OCI-LY7 (cell line): ENCODE measurements at regions not wholly inside any gene's neighbourhood (a gene's known extent, or its start where the extent isn't known, plus 50 kb on each side); places are given as distances from the start of the nearest gene placed in this dataset.

ENCODE experiments used
- BruUV-seq: library from RNA; stranded (reverse); fragments of 400-500 nt; replicated peaks from 2 replicates; lab custom pipeline; 2021; lab: Mats Ljungman, UMichigan
- CTCF ChIA-PET: fragments of 300-600 bp; sonication (Branson Sonifier 250); formaldehyde crosslinking; loops from one replicate; lab custom pipeline; 2022; ENCODE audit warnings: antibody characterized with exemption; ENCODE audit not compliant: unreplicated experiment; lab: Charles Lee
- POLR2A ChIA-PET: fragments of 300-600 bp; sonication (Branson Sonifier 250); formaldehyde crosslinking; loops from one replicate; lab custom pipeline; 2022; ENCODE audit warnings: antibody characterized with exemption; lab: Charles Lee
- DNase-seq: peaks from one replicate; pipeline ENCODE4 v3.0.0-alpha.2; 2015; ENCODE audit warnings: low spot score
- H2AFZ ChIP-seq: fragments of 200-600 bp; sonication (generic), shearing (Covaris generic); 2 replicates; pipeline ENCODE4 v1.6.1; 2014; ENCODE audit warnings: mild to moderate bottlenecking, antibody characterized with exemption, low read length, moderate library complexity
- H3K27ac ChIP-seq: fragments of 200-600 bp; sonication (generic); 2 replicates; pipeline ENCODE4 v1.5.1; 2014; ENCODE audit warnings: mixed run types, low read depth, mild to moderate bottlenecking, moderate library complexity, low read length, inconsistent platforms; ENCODE audit not compliant: poor library complexity, severe bottlenecking
- H3K36me3 ChIP-seq: fragments of 200-600 bp; sonication (generic); 2 replicates; pipeline ENCODE4 v1.6.1; 2014; ENCODE audit warnings: mild to moderate bottlenecking, antibody characterized with exemption, low read length, moderate library complexity, mixed read lengths; ENCODE audit not compliant: insufficient read depth
- H3K4me1 ChIP-seq: fragments of 200-600 bp; sonication (generic); 2 replicates; pipeline ENCODE4 v1.5.1; 2014; ENCODE audit warnings: mild to moderate bottlenecking, low read length; ENCODE audit not compliant: insufficient read depth, poor library complexity, severe bottlenecking
- H3K4me2 ChIP-seq: fragments of 200-600 bp; sonication (generic); 2 replicates; pipeline ENCODE4 v1.6.1; 2014; ENCODE audit warnings: mild to moderate bottlenecking, low read length
- H3K4me3 ChIP-seq: fragments of 200-600 bp; sonication (generic); 2 replicates; pipeline ENCODE4 v1.5.1; 2014; ENCODE audit warnings: mild to moderate bottlenecking, low read depth, low read length; ENCODE audit not compliant: poor library complexity, severe bottlenecking
- H3K79me2 ChIP-seq: fragments of 200-600 bp; sonication (generic); 2 replicates; pipeline ENCODE4 v1.6.1; 2016; ENCODE audit warnings: low read depth, mild to moderate bottlenecking, low read length, moderate library complexity, mixed read lengths; ENCODE audit not compliant: insufficient read depth
- H3K9me2 ChIP-seq: fragments of 200-600 bp; sonication (generic); 2 replicates; pipeline ENCODE4 v1.6.1; 2016; ENCODE audit warnings: mild to moderate bottlenecking, low read length, mixed read lengths; ENCODE audit not compliant: insufficient read depth
- H3K9me3 ChIP-seq: fragments of 200-600 bp; sonication (generic); 2 replicates; pipeline ENCODE4 v1.6.1; 2014; ENCODE audit warnings: mild to moderate bottlenecking, mixed run types, low read length, mixed read lengths
- H4K20me1 ChIP-seq: fragments of 200-600 bp; sonication (generic); 2 replicates; pipeline ENCODE4 v1.6.1; 2014; ENCODE audit warnings: mild to moderate bottlenecking, antibody characterized with exemption, low read length, moderate library complexity, mixed read lengths; ENCODE audit not compliant: insufficient read depth
- EZH2phosphoT487 ChIP-seq: fragments of 200-600 bp; sonication (generic); IDR thresholded peaks from 2 replicates; pipeline ENCODE4 v1.6.1; 2018; ENCODE audit warnings: low read depth, borderline replicate concordance, mild to moderate bottlenecking, mixed run types, antibody characterized with exemption, low read length, moderate library complexity, mixed read lengths
- intact Hi-C: fragments of 100-400 bp; cut with micrococcal nuclease; formaldehyde crosslinking; loops from one replicate; pipeline ENCODE4 v1.10.0; 2022; ENCODE audit not compliant: unreplicated experiment
- TF ChIP-seq, protein P1 (sequence below): fragments of 200-600 bp; sonication (generic); conservative IDR thresholded peaks from 2 replicates; pipeline ENCODE4 v1.5.1; 2014; ENCODE audit warnings: mild to moderate bottlenecking, antibody characterized with exemption, low read length, moderate library complexity, mixed read lengths

DNA sequence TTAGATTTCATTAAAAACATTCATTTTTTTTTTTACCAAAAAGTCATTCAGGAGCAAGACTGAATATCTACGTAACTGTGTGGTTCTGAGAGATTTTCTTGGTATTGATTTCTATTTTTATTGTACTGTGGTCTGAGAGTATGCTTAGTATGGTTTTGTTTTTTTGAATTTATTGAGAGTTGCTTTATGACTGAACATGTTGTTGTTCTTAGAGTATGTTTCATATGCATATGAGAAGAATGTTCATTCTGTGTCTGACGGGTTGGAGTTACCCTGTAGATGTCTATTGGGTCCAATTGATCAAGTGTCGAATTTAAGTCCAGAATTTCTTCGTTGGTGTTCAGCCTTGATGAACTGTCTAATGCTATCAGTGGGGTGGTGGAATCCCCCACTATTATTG, 306.0 kb upstream of the KCNJ16 start:
- TF ChIP-seq, protein P1, sequence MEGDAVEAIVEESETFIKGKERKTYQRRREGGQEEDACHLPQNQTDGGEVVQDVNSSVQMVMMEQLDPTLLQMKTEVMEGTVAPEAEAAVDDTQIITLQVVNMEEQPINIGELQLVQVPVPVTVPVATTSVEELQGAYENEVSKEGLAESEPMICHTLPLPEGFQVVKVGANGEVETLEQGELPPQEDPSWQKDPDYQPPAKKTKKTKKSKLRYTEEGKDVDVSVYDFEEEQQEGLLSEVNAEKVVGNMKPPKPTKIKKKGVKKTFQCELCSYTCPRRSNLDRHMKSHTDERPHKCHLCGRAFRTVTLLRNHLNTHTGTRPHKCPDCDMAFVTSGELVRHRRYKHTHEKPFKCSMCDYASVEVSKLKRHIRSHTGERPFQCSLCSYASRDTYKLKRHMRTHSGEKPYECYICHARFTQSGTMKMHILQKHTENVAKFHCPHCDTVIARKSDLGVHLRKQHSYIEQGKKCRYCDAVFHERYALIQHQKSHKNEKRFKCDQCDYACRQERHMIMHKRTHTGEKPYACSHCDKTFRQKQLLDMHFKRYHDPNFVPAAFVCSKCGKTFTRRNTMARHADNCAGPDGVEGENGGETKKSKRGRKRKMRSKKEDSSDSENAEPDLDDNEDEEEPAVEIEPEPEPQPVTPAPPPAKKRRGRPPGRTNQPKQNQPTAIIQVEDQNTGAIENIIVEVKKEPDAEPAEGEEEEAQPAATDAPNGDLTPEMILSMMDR, result no peak
- no peak for TF ChIP-seq EZH2phosphoT487
- no peaks in the 10 kb centered on the region for H3K79me2 ChIP-seq
- no peaks in the 10 kb centered on the region for H3K9me3 ChIP-seq
- no peak overlapping the region for H3K4me3 ChIP-seq
- H3K36me3 ChIP-seq, result no peaks in the 10 kb centered on the region
- no peaks in the 10 kb centered on the region for H4K20me1 ChIP-seq
- H2AFZ ChIP-seq, result no peak overlapping the region
- intact Hi-C loops, result no loop called here
- POLR2A ChIA-PET, result interaction anchor here (0.9 to 1.7 kb wide), 2 partner anchors 14 to 167 kb away, joined by 3 to 5 read pairs; no protein-coding TSS in a partner anchor
- CTCF ChIA-PET, result no interaction called here
- BruUV-seq, result no TSS peak
- no peaks in the 10 kb centered on the region for H3K9me2 ChIP-seq
- DNase-seq, result no peak
- no peak overlapping the region for H3K4me2 ChIP-seq
- H3K4me1 ChIP-seq, result no peaks in the 10 kb centered on the region
- H3K27ac ChIP-seq, result no peak overlapping the region

DNA sequence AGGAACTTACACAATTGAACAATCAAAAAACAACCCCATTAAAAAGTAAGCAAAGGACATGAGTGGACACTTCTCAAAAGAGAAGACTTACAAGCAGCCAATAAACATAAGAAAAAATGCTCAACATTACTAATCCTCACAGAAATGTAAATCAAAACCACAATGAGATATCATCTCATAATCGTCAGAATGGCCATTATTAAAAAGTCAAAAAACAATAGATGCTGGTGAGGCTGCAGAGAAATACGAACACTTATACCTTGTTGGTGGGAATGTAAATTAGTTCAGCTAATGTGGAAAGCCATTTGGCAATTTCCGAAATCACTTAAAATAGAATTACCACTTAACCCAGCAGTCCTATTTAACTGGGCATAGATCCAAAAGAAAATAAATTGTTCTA, 301.9 kb upstream of the KCNJ16 start:
- intact Hi-C loops, result no loop called here
- H2AFZ ChIP-seq, result no peak overlapping the region
- no peak overlapping the region for H3K27ac ChIP-seq
- no peaks in the 10 kb centered on the region for H3K9me2 ChIP-seq
- no peak overlapping the region for H3K4me2 ChIP-seq
- TF ChIP-seq, protein P1, result no peak
- TF ChIP-seq EZH2phosphoT487, result no peak
- DNase-seq, result no peak
- no peaks in the 10 kb centered on the region for H3K4me1 ChIP-seq
- ChIA-PET POLR2A (no interaction called here), CTCF (no interaction called here)
- BruUV-seq, result no TSS peak
- no peak overlapping the region for H3K4me3 ChIP-seq
- H3K79me2 ChIP-seq, result no peaks in the 10 kb centered on the region
- no peaks in the 10 kb centered on the region for H4K20me1 ChIP-seq
- H3K36me3 ChIP-seq, result no peaks in the 10 kb centered on the region
- no peaks in the 10 kb centered on the region for H3K9me3 ChIP-seq

DNA sequence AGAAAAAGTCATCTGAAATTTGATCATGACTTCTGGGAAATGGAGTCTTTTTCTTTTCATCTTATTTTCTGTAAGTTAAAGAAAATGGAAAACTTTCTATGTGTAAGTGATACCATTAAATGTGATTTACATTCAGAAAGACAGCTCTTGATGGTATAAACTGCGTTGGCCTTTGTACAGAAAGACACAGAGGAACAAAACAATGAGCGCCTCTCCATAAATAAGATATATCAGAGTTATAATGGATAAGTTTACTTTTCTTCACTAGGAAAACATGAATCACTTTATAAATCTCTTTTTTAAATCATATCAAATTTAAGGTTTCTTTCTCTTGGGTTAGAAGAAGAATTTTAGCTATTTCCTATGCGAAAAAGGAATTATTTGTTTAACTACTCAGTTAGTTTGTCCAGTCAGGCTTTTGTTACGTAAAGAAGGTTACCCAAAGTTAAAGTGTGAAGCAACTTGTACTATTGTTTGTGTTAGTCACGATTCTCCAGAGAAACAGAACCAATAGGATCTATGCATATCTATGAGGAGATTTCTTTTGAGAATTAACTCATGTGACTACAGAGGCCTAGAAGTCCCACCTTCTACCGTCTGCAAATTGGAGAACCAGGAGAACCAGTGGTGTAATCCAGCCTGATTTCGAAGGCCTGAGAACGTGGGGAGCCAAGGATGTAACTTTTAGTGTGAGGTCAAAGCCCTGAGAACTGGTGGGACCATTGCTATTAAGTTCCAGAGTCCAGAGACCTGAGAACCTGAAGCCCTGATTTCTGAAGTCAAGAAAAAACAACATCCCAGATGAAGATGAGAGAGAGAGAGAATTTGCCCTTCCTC, 295.4 kb upstream of the KCNJ16 start:
- Histone ChIP-seq H3K27ac (no peak overlapping the region), H3K4me3 (no peak overlapping the region), H2AFZ (no peak overlapping the region), H3K79me2 (no peaks in the 10 kb centered on the region), H3K4me1 (no peaks in the 10 kb centered on the region), H3K36me3 (no peaks in the 10 kb centered on the region), H3K9me2 (peaks cover 5% of the 10 kb centered on the region; the same call in 1 of the 2 replicates), H3K9me3 (no peaks in the 10 kb centered on the region), H4K20me1 (no peaks in the 10 kb centered on the region), H3K4me2 (no peak overlapping the region)
- POLR2A ChIA-PET, result interaction anchor here (0.7 to 1.7 kb wide), 2 partner anchors 9 to 200 kb away, joined by 4 to 8 read pairs; no protein-coding TSS in a partner anchor
- no TSS peak for BruUV-seq
- CTCF ChIA-PET, result no interaction called here
- intact Hi-C loops, result no loop called here
- DNase-seq, result no peak
- TF ChIP-seq, protein P1, result no peak
- TF ChIP-seq EZH2phosphoT487, result no peak
